ENCODE measurements at regions not wholly inside any gene's neighbourhood (a gene's known extent, or its start where the extent isn't known, plus 50 kb on each side); places are given as distances from the start of the nearest gene placed in this dataset.

- TF ChIP-seq, protein P1, sequence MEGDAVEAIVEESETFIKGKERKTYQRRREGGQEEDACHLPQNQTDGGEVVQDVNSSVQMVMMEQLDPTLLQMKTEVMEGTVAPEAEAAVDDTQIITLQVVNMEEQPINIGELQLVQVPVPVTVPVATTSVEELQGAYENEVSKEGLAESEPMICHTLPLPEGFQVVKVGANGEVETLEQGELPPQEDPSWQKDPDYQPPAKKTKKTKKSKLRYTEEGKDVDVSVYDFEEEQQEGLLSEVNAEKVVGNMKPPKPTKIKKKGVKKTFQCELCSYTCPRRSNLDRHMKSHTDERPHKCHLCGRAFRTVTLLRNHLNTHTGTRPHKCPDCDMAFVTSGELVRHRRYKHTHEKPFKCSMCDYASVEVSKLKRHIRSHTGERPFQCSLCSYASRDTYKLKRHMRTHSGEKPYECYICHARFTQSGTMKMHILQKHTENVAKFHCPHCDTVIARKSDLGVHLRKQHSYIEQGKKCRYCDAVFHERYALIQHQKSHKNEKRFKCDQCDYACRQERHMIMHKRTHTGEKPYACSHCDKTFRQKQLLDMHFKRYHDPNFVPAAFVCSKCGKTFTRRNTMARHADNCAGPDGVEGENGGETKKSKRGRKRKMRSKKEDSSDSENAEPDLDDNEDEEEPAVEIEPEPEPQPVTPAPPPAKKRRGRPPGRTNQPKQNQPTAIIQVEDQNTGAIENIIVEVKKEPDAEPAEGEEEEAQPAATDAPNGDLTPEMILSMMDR (IDR thresholded peaks at IDR 0.05; ENCODE audit: low read depth, low read length) = no peak
- TF ChIP-seq POLR2A (IDR thresholded peaks at IDR 0.05; ENCODE audit: extremely low read depth, insufficient read length) = no peak
- TF ChIP-seq, protein P2, sequence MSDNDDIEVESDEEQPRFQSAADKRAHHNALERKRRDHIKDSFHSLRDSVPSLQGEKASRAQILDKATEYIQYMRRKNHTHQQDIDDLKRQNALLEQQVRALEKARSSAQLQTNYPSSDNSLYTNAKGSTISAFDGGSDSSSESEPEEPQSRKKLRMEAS (IDR thresholded peaks at IDR 0.05; ENCODE audit: low read depth, low read length) = no peak
Observed at GRCh38 chr20:58072695-58073671, 155.5 kb downstream of the ANKRD60 start.

All from NB4 (cell line).